K562 (cell line): ENCODE measurements at regions not wholly inside any gene's neighbourhood (a gene's known extent, or its start where the extent isn't known, plus 50 kb on each side); places are given as distances from the start of the nearest gene placed in this dataset.

Source experiments
- ATAC-seq: fragments of 200-7000 bp; cut with Tn5 transposase; 3 replicates; pipeline ENCODE4 v1.9.1; 2020; ENCODE audit warnings: moderate library complexity
- BruUV-seq: library from RNA; stranded (reverse); fragments of 400-500 nt; replicated peaks from 2 replicates; lab custom pipeline; 2021; lab: Mats Ljungman, UMichigan
- CTCF ChIA-PET: fragments of 300-600 bp; formaldehyde crosslinking; extraction: SDS; loops from one replicate; lab custom pipeline; 2021; ENCODE audit warnings: low intra/inter-chr PET ratio; lab: Yijun Ruan, JAX
- POLR2A ChIA-PET: fragments of 300-600, 350-650 bp; sonication (Branson Sonifier 250); formaldehyde crosslinking; extraction: SDS; loops from one replicate; lab custom pipeline; 2021; ENCODE audit warnings: antibody characterized with exemption, inconsistent platforms; lab: Yijun Ruan, JAX
- DNase-seq, 4 experiments: peaks; one replicate each; pipeline versions ENCODE4 v3.0.0 to v3.0.0-alpha.2; 2011 to 2018; ENCODE audit warnings: low spot score in 3 of 4, mixed read lengths in 3 of 4; ENCODE audit errors: extremely low read depth in 1 of 4
- FAIRE-seq: peaks from 2 replicates; lab custom pipeline; 2011; peaks lifted over from hg19 to GRCh38; lab: Jason Lieb, UNC
- H2AFZ ChIP-seq: 2 replicates; pipeline ENCODE4 v1.6.0; 2011; ENCODE audit warnings: low read depth, low read length, control low read depth, inconsistent platforms
- H3K27ac ChIP-seq: fragments of 200-600 bp; 3 replicates; pipeline ENCODE4 v1.8.0; 2011; ENCODE audit warnings: low read depth, mild to moderate bottlenecking, control low read depth, inconsistent platforms, low read length, moderate library complexity, mixed read lengths; ENCODE audit errors: extremely low read depth
- H3K27me3 ChIP-seq, 2 experiments: fragments of 300-600 bp in 1 of 2; 2 replicates in 1 of 2; 3 replicates in 1 of 2; pipeline versions ENCODE4 v1.6.0 to v1.8.0; 2011; ENCODE audit warnings: inconsistent platforms in 2 of 2, low read length in 2 of 2, mild to moderate bottlenecking in 1 of 2, mixed read lengths in 1 of 2, moderate library complexity in 1 of 2; ENCODE audit not compliant: control insufficient read depth in 2 of 2, insufficient read depth in 2 of 2
- H3K36me3 ChIP-seq: fragments of 300-600 bp; 3 replicates; pipeline ENCODE4 v1.8.0; 2011; ENCODE audit warnings: mild to moderate bottlenecking, low read length, inconsistent platforms; ENCODE audit not compliant: control insufficient read depth, insufficient read depth
- H3K4me1 ChIP-seq, 2 experiments: fragments of 200-600 bp in 1 of 2; replicated peaks in 1 of 2; 2 replicates in 1 of 2; 3 replicates in 1 of 2; pipeline versions ENCODE4 v1.5.1 to v1.8.0; 2011; ENCODE audit warnings: inconsistent platforms in 2 of 2, low read length in 2 of 2, mild to moderate bottlenecking in 1 of 2, mixed read lengths in 1 of 2, moderate library complexity in 1 of 2; ENCODE audit not compliant: control insufficient read depth in 2 of 2, insufficient read depth in 2 of 2
- H3K4me2 ChIP-seq: 2 replicates; pipeline ENCODE4 v1.6.1; 2011; ENCODE audit warnings: low read length, control low read depth, inconsistent platforms, mixed read lengths; ENCODE audit not compliant: insufficient read depth
- H3K4me3 ChIP-seq: fragments of 200-600 bp; sonication (generic), shearing (Covaris generic); 2 replicates; pipeline ENCODE4 v1.5.1; 2016; ENCODE audit warnings: control low read depth, inconsistent platforms
- H3K79me2 ChIP-seq: fragments of 200-600 bp; 3 replicates; pipeline ENCODE4 v1.8.0; 2011; ENCODE audit warnings: low read length, inconsistent platforms; ENCODE audit not compliant: control insufficient read depth, insufficient read depth
- H3K9ac ChIP-seq, 2 experiments: 2 replicates each; pipeline versions ENCODE4 v1.6.0 to v1.6.1; 2011; ENCODE audit warnings: low read depth in 2 of 2, low read length in 2 of 2, control low read depth in 1 of 2, inconsistent platforms in 1 of 2, mild to moderate bottlenecking in 1 of 2, mixed read lengths in 1 of 2; ENCODE audit not compliant: insufficient read depth in 1 of 2
- H3K9me1 ChIP-seq: one replicate; pipeline ENCODE4 v1.6.0; 2011; ENCODE audit warnings: inconsistent platforms, mild to moderate bottlenecking, low read length, moderate library complexity; ENCODE audit not compliant: control insufficient read depth, insufficient read depth
- H3K9me3 ChIP-seq: replicated peaks from 2 replicates; pipeline ENCODE4 v1.5.1; 2011; ENCODE audit warnings: low read depth, low read length, inconsistent platforms; ENCODE audit not compliant: control insufficient read depth, insufficient read depth
- H4K20me1 ChIP-seq: replicated peaks from 2 replicates; pipeline ENCODE4 v1.6.1; 2011; ENCODE audit warnings: low read length, inconsistent platforms, mixed read lengths; ENCODE audit not compliant: control insufficient read depth, insufficient read depth
- DDX20 ChIP-seq: fragments of 450-650 bp; IDR thresholded peaks from 2 replicates; pipeline ENCODE4 v1.6.1; 2016; ENCODE audit warnings: missing genetic modification characterization, low read depth, mild to moderate bottlenecking, missing compliant biosample characterization, moderate library complexity
- GTF2E2 ChIP-seq: fragments of 200-800 bp; sonication (Bioruptor generic); IDR thresholded peaks from 2 replicates; pipeline ENCODE4 v1.6.1; 2016; ENCODE audit warnings: missing genetic modification characterization, missing compliant biosample characterization
- MAFG ChIP-seq: fragments of 450-650 bp; conservative IDR thresholded peaks from 2 replicates; pipeline ENCODE4 v1.6.1; 2016; ENCODE audit warnings: missing genetic modification characterization, missing compliant biosample characterization
- MTF1 ChIP-seq: fragments of 250-450 bp; sonication (Bioruptor Pico); IDR thresholded peaks from 2 replicates; pipeline ENCODE4 v1.9.0; 2021; ENCODE audit warnings: moderate library complexity, mild to moderate bottlenecking, inconsistent platforms, borderline replicate concordance
- NCOA1 ChIP-seq: fragments of 450-650 bp; IDR thresholded peaks from 2 replicates; pipeline ENCODE4 v1.6.1; 2016; ENCODE audit warnings: low read depth
- U2AF1 ChIP-seq: fragments of 200-400 bp; formaldehyde crosslinking; optimal IDR thresholded peaks from 2 replicates; pipeline ENCODE3; 2017; ENCODE audit warnings: mild to moderate bottlenecking, low read depth, low read length, moderate library complexity
- XRCC4 ChIP-seq: IDR thresholded peaks from one replicate; pipeline ENCODE4 v1.6.1; 2011; ENCODE audit not compliant: insufficient read depth, insufficient read length; ENCODE audit errors: extremely low read depth
- ZBED1 ChIP-seq: IDR thresholded peaks from 2 replicates; pipeline ENCODE4 v1.6.1; 2014
- ZNF57 ChIP-seq: fragments of 450-650 bp; formaldehyde crosslinking; IDR thresholded peaks from 2 replicates; pipeline ENCODE4 v1.4.0; 2020; ENCODE audit warnings: mild to moderate bottlenecking, moderate library complexity
- ZNF655 ChIP-seq: fragments of 250-450 bp; sonication (Bioruptor Pico); IDR thresholded peaks from 2 replicates; pipeline ENCODE4 v1.5.0; 2021
- WGBS: fragments of 100-300 bp; shearing (Covaris generic); methylation state at CpG from one replicate; pipeline ENCODE4 v1.1.6; 2016; ENCODE audit warnings: low coverage, mixed read lengths; ENCODE audit not compliant: insufficient coverage; ENCODE audit errors: missing lambda C conversion rate; 5-methylcytosine and 5-hydroxymethylcytosine counted together
- in situ Hi-C: fragments of 300-500 bp; cut with MboI; formaldehyde crosslinking; loops from 4 replicates; pipeline ENCODE4 v1.15.0; 2018; ENCODE audit warnings: inconsistent platforms, mixed read lengths
- intact Hi-C: fragments of 100-400 bp; cut with micrococcal nuclease; formaldehyde crosslinking; loops from 2 replicates; pipeline ENCODE4 v1.14.2; 2022
- TF ChIP-seq, protein P1 (sequence below), 3 experiments: fragments of 200-800 bp in 1 of 3; sonication (Bioruptor generic) in 1 of 3; sonication (generic) in 1 of 3; formaldehyde crosslinking in 1 of 3; IDR thresholded peaks; 2 replicates each; pipeline versions ENCODE4 v1.6.1 to v1.8.0; 2016 to 2022; ENCODE audit warnings: mild to moderate bottlenecking in 2 of 3, missing compliant biosample characterization in 2 of 3, missing genetic modification characterization in 2 of 3, missing genetic modification reagents in 1 of 3
- TF ChIP-seq, protein P2 (sequence below): sonication (generic); formaldehyde crosslinking; IDR thresholded peaks from 2 replicates; pipeline ENCODE4 v1.8.0; 2023; ENCODE audit warnings: mild to moderate bottlenecking, missing genetic modification reagents

GRCh38 chr18:66136039-66136438, 385.2 kb downstream of the CDH7 start:
- H3K79me2 ChIP-seq = no peaks in the 10 kb centered on the region
- no peaks in the 10 kb centered on the region for H4K20me1 ChIP-seq
- H3K36me3 ChIP-seq = no peaks in the 10 kb centered on the region
- CTCF ChIA-PET = no interaction called here
- DNase-seq (no peak), ATAC-seq (no peak), FAIRE-seq (no peak)
- intact Hi-C loops = no loop called here
- H3K4me3 ChIP-seq = no peak overlapping the region
- H3K4me2 ChIP-seq = no peak overlapping the region
- H3K27me3 ChIP-seq = no peaks in the 10 kb centered on the region
- H3K9me3 ChIP-seq = no peaks in the 10 kb centered on the region
- H3K9ac ChIP-seq = no peak overlapping the region
- 31% methylated on average over 1 of the region's 1 CpG for WGBS
- in situ Hi-C loops = no loop called here
- no peaks in the 10 kb centered on the region for H3K4me1 ChIP-seq
- TF ChIP-seq XRCC4 (no peak), NCOA1 (no peak), ZBED1 (no peak)
- TF ChIP-seq, protein P1, sequence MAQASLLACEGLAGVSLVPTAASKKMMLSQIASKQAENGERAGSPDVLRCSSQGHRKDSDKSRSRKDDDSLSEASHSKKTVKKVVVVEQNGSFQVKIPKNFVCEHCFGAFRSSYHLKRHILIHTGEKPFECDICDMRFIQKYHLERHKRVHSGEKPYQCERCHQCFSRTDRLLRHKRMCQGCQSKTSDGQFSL (CRISPR knock-in tag; IDR thresholded peaks at IDR 0.05) = no peak
- TF ChIP-seq, protein P1 (tag; IDR thresholded peaks at IDR 0.05) = no peak
- H2AFZ ChIP-seq = no peak overlapping the region
- POLR2A ChIA-PET = no interaction called here
- no peak overlapping the region for H3K27ac ChIP-seq
- BruUV-seq = no TSS peak
- no peaks in the 10 kb centered on the region for H3K9me1 ChIP-seq

DNA sequence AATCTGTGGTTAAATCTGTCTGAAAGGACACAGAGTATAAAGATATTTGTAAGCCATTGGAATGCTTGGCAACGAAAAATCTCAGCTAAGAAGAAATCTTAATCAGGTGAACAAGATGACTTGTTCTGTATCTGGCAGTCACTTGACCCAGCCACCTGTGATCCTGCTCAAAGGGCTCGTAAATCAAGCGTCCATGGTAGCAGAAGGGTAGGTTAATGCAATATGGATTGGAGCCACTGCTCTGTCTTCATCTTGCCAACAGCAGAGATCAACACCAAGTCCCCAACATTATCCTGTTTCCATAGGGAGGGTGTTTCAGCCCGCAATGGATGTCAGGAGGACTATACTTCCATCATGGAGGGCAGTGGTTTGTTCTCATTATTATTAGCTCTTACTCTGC, 378.4 kb downstream of the CDH7 start:
- in situ Hi-C loops = no loop called here
- Histone ChIP-seq H3K4me3 (no peak overlapping the region), H3K27ac (no peak overlapping the region), H3K27me3 (no peaks in the 10 kb centered on the region), H3K36me3 (no peaks in the 10 kb centered on the region), H3K4me2 (no peak overlapping the region), H3K9ac (no peak overlapping the region), H3K9me3 (no peaks in the 10 kb centered on the region), H3K4me1 (no peaks in the 10 kb centered on the region), H4K20me1 (no peaks in the 10 kb centered on the region), H2AFZ (no peak overlapping the region), H3K9me1 (no peaks in the 10 kb centered on the region), H3K79me2 (no peaks in the 10 kb centered on the region)
- ChIA-PET CTCF (no interaction called here), POLR2A (no interaction called here)
- 13% methylated on average over 4 of the region's 4 CpGs for WGBS
- intact Hi-C loops = no loop called here
- ATAC-seq (no peak), FAIRE-seq (no peak), DNase-seq (no peak)
- BruUV-seq = no TSS peak
- TF ChIP-seq ZNF57 = no peak
- no peak for TF ChIP-seq U2AF1
- TF ChIP-seq MAFG (tag) = no peak
- no peak for TF ChIP-seq MTF1 (CRISPR knock-in tag)
- no peak for TF ChIP-seq DDX20 (tag)
- TF ChIP-seq GTF2E2 (tag) = no peak
- no peak for TF ChIP-seq ZNF655 (CRISPR knock-in tag)
- TF ChIP-seq, protein P2, sequence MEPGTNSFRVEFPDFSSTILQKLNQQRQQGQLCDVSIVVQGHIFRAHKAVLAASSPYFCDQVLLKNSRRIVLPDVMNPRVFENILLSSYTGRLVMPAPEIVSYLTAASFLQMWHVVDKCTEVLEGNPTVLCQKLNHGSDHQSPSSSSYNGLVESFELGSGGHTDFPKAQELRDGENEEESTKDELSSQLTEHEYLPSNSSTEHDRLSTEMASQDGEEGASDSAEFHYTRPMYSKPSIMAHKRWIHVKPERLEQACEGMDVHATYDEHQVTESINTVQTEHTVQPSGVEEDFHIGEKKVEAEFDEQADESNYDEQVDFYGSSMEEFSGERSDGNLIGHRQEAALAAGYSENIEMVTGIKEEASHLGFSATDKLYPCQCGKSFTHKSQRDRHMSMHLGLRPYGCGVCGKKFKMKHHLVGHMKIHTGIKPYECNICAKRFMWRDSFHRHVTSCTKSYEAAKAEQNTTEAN (CRISPR knock-in tag) = no peak
